IPS-15b (cell line): ENCODE measurements at regions not wholly inside any gene's neighbourhood (a gene's known extent, or its start where the extent isn't known, plus 50 kb on each side); places are given as distances from the start of the nearest gene placed in this dataset.
"Not testable (repeated sequence)": the region's sequence is repeated elsewhere in the genome, so short reads cannot be mapped to it uniquely, and the experiment has no call there.

Source experiments
- H3K27me3 ChIP-seq: one replicate; pipeline ENCODE4 v1.6.1; 2013; ENCODE audit warnings: low read length; ENCODE audit not compliant: control insufficient read depth, insufficient read depth
- H3K36me3 ChIP-seq: one replicate; pipeline ENCODE4 v1.6.1; 2013; ENCODE audit warnings: low read length; ENCODE audit not compliant: control insufficient read depth, insufficient read depth
- H3K4me1 ChIP-seq: one replicate; pipeline ENCODE4 v1.6.1; 2013; ENCODE audit warnings: mild to moderate bottlenecking, low read length; ENCODE audit not compliant: control insufficient read depth, insufficient read depth
- H3K4me3 ChIP-seq: one replicate; pipeline ENCODE4 v1.5.1; 2013; ENCODE audit warnings: low read depth, low read length
- H3K9ac ChIP-seq: one replicate; pipeline ENCODE4 v1.6.1; 2013; ENCODE audit warnings: low read depth, mild to moderate bottlenecking, low read length
- H3K9me3 ChIP-seq: one replicate; pipeline ENCODE4 v1.6.1; 2013; ENCODE audit warnings: mild to moderate bottlenecking, low read length; ENCODE audit not compliant: control insufficient read depth, insufficient read depth

- H3K27me3 ChIP-seq = no peaks in the 10 kb centered on the region
- H3K4me3 ChIP-seq = no peak overlapping the region
- no peak overlapping the region for H3K9ac ChIP-seq
- H3K9me3 ChIP-seq = no peaks in the 10 kb centered on the region
- no peaks in the 10 kb centered on the region for H3K36me3 ChIP-seq
- H3K4me1 ChIP-seq = no peaks in the 10 kb centered on the region
Measured at GRCh38 chr18:10157706-10158105, 243.9 kb downstream of the VAPA start.

GRCh38 chr18:10160251-10160650 is 246.4 kb downstream of the VAPA start:
- no peaks in the 10 kb centered on the region for H3K36me3 ChIP-seq
- H3K4me3 ChIP-seq = no peak overlapping the region
- no peaks in the 10 kb centered on the region for H3K9me3 ChIP-seq
- H3K27me3 ChIP-seq = no peaks in the 10 kb centered on the region
- no peak overlapping the region for H3K9ac ChIP-seq
- H3K4me1 ChIP-seq = no peaks in the 10 kb centered on the region

GRCh38 chr18:10161315-10161714 is 247.5 kb downstream of the VAPA start:
- Histone ChIP-seq H3K27me3 (no peaks in the 10 kb centered on the region), H3K4me1 (no peaks in the 10 kb centered on the region), H3K9ac (no peak overlapping the region), H3K9me3 (no peaks in the 10 kb centered on the region), H3K36me3 (no peaks in the 10 kb centered on the region), H3K4me3 (no peak overlapping the region)

GRCh38 chr18:10162340-10162739 is 248.5 kb downstream of the VAPA start:
- no peaks in the 10 kb centered on the region for H3K9me3 ChIP-seq
- H3K9ac ChIP-seq = no peak overlapping the region
- no peaks in the 10 kb centered on the region for H3K4me1 ChIP-seq
- no peaks in the 10 kb centered on the region for H3K36me3 ChIP-seq
- H3K4me3 ChIP-seq = no peak overlapping the region
- no peaks in the 10 kb centered on the region for H3K27me3 ChIP-seq

- Histone ChIP-seq H3K9ac (no peak overlapping the region), H3K27me3 (no peaks in the 10 kb centered on the region), H3K4me1 (no peaks in the 10 kb centered on the region), H3K4me3 (no peak overlapping the region), H3K9me3 (no peaks in the 10 kb centered on the region), H3K36me3 (no peaks in the 10 kb centered on the region)
Measured at GRCh38 chr18:10164271-10165071, 250.7 kb downstream of the VAPA start.

GRCh38 chr18:10166164-10166807 is 252.5 kb downstream of the VAPA start:
- no peaks in the 10 kb centered on the region for H3K36me3 ChIP-seq
- no peak overlapping the region for H3K9ac ChIP-seq
- no peak overlapping the region for H3K4me3 ChIP-seq
- no peaks in the 10 kb centered on the region for H3K4me1 ChIP-seq
- no peaks in the 10 kb centered on the region for H3K9me3 ChIP-seq
- H3K27me3 ChIP-seq = no peaks in the 10 kb centered on the region

GRCh38 chr18:10167759-10168158 is 253.9 kb downstream of the VAPA start:
- no peaks in the 10 kb centered on the region for H3K36me3 ChIP-seq
- H3K9ac ChIP-seq = no peak overlapping the region
- no peaks in the 10 kb centered on the region for H3K4me1 ChIP-seq
- H3K27me3 ChIP-seq = no peaks in the 10 kb centered on the region
- H3K9me3 ChIP-seq = no peaks in the 10 kb centered on the region
- no peak overlapping the region for H3K4me3 ChIP-seq

- Histone ChIP-seq H3K36me3 (no peaks in the 10 kb centered on the region), H3K9me3 (no peaks in the 10 kb centered on the region), H3K4me3 (no peak overlapping the region), H3K4me1 (no peaks in the 10 kb centered on the region), H3K27me3 (no peaks in the 10 kb centered on the region), H3K9ac (no peak overlapping the region)
Measured at GRCh38 chr18:10168477-10168876, 254.7 kb downstream of the VAPA start.

- H3K9me3 ChIP-seq = no peaks in the 10 kb centered on the region
- H3K4me1 ChIP-seq = no peaks in the 10 kb centered on the region
- H3K36me3 ChIP-seq = no peaks in the 10 kb centered on the region
- no peak overlapping the region for H3K9ac ChIP-seq
- no peaks in the 10 kb centered on the region for H3K27me3 ChIP-seq
- H3K4me3 ChIP-seq = no peak overlapping the region
Measured at GRCh38 chr18:10169064-10169562, 255.3 kb downstream of the VAPA start.

GRCh38 chr18:10169814-10170213 is 256.0 kb downstream of the VAPA start:
- Histone ChIP-seq H3K4me1 (no peaks in the 10 kb centered on the region), H3K27me3 (no peaks in the 10 kb centered on the region)

GRCh38 chr18:10170375-10170774 is 256.6 kb downstream of the VAPA start:
- H3K4me3 ChIP-seq = no peak overlapping the region
- H3K9ac ChIP-seq = no peak overlapping the region
- no peaks in the 10 kb centered on the region for H3K4me1 ChIP-seq
- no peaks in the 10 kb centered on the region for H3K27me3 ChIP-seq
- H3K9me3 ChIP-seq = no peaks in the 10 kb centered on the region
- no peaks in the 10 kb centered on the region for H3K36me3 ChIP-seq

More at GRCh38 chr18:10169814-10170213, 256.0 kb downstream of the VAPA start:
- Histone ChIP-seq H3K9me3 (no peaks in the 10 kb centered on the region), H3K4me3 (no peak overlapping the region), H3K36me3 (no peaks in the 10 kb centered on the region), H3K9ac (no peak overlapping the region)

- H3K27me3 ChIP-seq, H3K4me1 ChIP-seq, H3K36me3 ChIP-seq, H3K9ac ChIP-seq, H3K9me3 ChIP-seq, H3K4me3 ChIP-seq: not testable (repeated sequence)
Measured at GRCh38 chr18:10175333-10175732, 261.5 kb downstream of the VAPA start.
